ENCODE measurements at regions not wholly inside any gene's neighbourhood (a gene's known extent, or its start where the extent isn't known, plus 50 kb on each side); places are given as distances from the start of the nearest gene placed in this dataset.
A peak's percentile ranks its signal among the peaks of the same experiment; 100 is the strongest.

DNA sequence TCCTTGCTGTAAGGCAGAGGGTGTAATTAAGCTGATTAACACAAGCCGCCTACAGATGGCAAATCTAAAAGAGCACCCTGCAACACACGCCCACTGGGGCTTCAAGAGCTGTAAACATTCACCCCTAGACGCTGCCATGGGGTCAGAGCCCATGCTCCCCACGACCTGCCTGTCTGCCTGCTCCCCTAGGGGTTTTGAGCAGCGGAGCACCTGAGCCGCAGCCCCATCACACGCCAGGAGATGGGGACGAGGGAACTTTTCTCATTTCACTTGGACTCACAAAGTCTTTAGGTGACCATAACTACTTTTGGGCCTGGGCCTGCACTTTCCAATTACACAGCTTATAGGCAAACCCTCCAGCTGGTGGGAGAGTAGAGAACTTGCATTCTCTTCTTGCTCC lies 99.0 kb upstream of the SOX4 start:
- 88 to 91% methylated on average over 8 of the region's 8 CpGs for WGBS, 2 donors
- no peak overlapping the region for H3K4me3 ChIP-seq
- no peaks in the 10 kb centered on the region for H3K27me3 ChIP-seq (ENCODE audit: control insufficient read depth in 3 of 3, insufficient read depth in 3 of 3, low read length in 2 of 3)
- no peaks in the 10 kb centered on the region for H3K9me3 ChIP-seq (ENCODE audit: control insufficient read depth in 4 of 4, insufficient read depth in 3 of 4, low read length in 3 of 4)
- TF ChIP-seq, protein P1, sequence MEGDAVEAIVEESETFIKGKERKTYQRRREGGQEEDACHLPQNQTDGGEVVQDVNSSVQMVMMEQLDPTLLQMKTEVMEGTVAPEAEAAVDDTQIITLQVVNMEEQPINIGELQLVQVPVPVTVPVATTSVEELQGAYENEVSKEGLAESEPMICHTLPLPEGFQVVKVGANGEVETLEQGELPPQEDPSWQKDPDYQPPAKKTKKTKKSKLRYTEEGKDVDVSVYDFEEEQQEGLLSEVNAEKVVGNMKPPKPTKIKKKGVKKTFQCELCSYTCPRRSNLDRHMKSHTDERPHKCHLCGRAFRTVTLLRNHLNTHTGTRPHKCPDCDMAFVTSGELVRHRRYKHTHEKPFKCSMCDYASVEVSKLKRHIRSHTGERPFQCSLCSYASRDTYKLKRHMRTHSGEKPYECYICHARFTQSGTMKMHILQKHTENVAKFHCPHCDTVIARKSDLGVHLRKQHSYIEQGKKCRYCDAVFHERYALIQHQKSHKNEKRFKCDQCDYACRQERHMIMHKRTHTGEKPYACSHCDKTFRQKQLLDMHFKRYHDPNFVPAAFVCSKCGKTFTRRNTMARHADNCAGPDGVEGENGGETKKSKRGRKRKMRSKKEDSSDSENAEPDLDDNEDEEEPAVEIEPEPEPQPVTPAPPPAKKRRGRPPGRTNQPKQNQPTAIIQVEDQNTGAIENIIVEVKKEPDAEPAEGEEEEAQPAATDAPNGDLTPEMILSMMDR (IDR thresholded peaks at IDR 0.05; ENCODE audit: control extremely low read depth, extremely low read depth): no peak
- ATAC-seq (ENCODE audit: insufficient read depth, low FRiP score) (no peak), DNase-seq (no peak)
- H3K36me3 ChIP-seq (ENCODE audit: control insufficient read depth in 4 of 4, insufficient read depth in 4 of 4, low read length in 4 of 4): no peaks in the 10 kb centered on the region
- H3K4me1 ChIP-seq (ENCODE audit: control insufficient read depth in 5 of 5, insufficient read depth in 5 of 5, low read length in 5 of 5): peaks cover 0 to 14% (median 5%) of the 10 kb centered on the region in 5 donors
- H3K27ac ChIP-seq (ENCODE audit: low read depth in 1 of 2, low read length in 1 of 2): no peak overlapping the region
- H3K9ac ChIP-seq (ENCODE audit: insufficient read depth in 1 of 2, low read length in 2 of 2): no peak overlapping the region

DNA sequence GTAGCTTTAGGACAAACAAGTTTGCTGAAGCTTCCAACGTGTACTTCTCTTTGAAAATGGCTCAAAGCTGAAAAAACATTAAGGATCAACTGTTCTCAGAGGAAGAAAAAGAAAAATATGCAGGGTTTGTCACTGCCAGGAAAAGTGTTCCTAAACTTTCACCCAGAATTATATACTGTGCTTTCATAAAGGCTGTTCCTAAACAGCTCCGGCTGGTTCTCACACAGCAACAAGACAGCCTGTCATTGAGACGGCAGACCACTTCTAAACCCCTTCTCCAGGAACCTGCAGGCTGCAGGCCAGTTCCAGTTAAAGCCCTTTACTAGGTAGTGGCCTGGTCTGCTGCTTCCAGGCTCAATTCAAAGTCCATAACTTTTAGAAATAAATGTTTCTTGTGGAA lies 97.4 kb upstream of the SOX4 start:
- H3K9me3 ChIP-seq (ENCODE audit: control insufficient read depth in 4 of 4, insufficient read depth in 3 of 4, low read length in 3 of 4): no peaks in the 10 kb centered on the region
- no peak overlapping the region for H3K4me3 ChIP-seq
- H3K27me3 ChIP-seq (ENCODE audit: control insufficient read depth in 3 of 3, insufficient read depth in 3 of 3, low read length in 2 of 3): no peaks in the 10 kb centered on the region
- no peak overlapping the region for H3K27ac ChIP-seq (ENCODE audit: low read depth in 1 of 2, low read length in 1 of 2)
- no peaks in the 10 kb centered on the region for H3K36me3 ChIP-seq (ENCODE audit: control insufficient read depth in 4 of 4, insufficient read depth in 4 of 4, low read length in 4 of 4)
- H3K4me1 ChIP-seq (ENCODE audit: control insufficient read depth in 5 of 5, insufficient read depth in 5 of 5, low read length in 5 of 5): peaks cover 2 to 14% (median 5%) of the 10 kb centered on the region in 5 donors
- DNase-seq (peak; percentile 50 to 80 (median 61)), ATAC-seq (ENCODE audit: insufficient read depth, low FRiP score) (no peak)
- WGBS, 2 donors: 50 to 81% methylated on average over 3 of the region's 3 CpGs
- TF ChIP-seq, protein P1 (IDR thresholded peaks at IDR 0.05; ENCODE audit: control extremely low read depth, extremely low read depth): no peak
- H3K9ac ChIP-seq (ENCODE audit: insufficient read depth in 1 of 2, low read length in 2 of 2): no peak overlapping the region

DNA sequence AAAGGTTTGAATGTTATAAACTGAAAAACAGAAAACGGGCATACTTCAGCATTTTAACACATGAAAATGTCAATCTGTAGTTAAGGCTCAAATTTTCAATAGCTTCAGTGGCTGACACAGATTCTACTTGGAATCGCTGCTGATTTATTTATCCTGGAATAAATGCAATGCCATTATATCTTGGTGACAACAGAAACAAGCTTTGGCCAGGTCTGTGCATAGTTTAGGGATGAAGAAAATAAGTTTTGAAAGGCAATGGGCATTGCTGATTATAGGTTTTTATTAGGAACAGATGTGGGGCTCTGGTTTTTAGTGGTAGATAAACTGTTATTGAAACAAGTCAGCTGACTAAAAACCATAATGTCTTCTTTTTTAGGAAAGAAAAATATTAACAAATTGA lies 96.8 kb upstream of the SOX4 start:
- H3K27ac ChIP-seq (ENCODE audit: low read depth in 1 of 2, low read length in 1 of 2): no peak overlapping the region
- H3K9me3 ChIP-seq (ENCODE audit: control insufficient read depth in 4 of 4, insufficient read depth in 3 of 4, low read length in 3 of 4): no peaks in the 10 kb centered on the region
- no peaks in the 10 kb centered on the region for H3K27me3 ChIP-seq (ENCODE audit: control insufficient read depth in 3 of 3, insufficient read depth in 3 of 3, low read length in 2 of 3)
- ATAC-seq (ENCODE audit: insufficient read depth, low FRiP score): no peak
- no peaks in the 10 kb centered on the region for H3K36me3 ChIP-seq (ENCODE audit: control insufficient read depth in 4 of 4, insufficient read depth in 4 of 4, low read length in 4 of 4)
- H3K4me3 ChIP-seq: no peak overlapping the region
- WGBS, 2 donors: 79 to 89% methylated on average over 2 of the region's 2 CpGs
- H3K9ac ChIP-seq (ENCODE audit: insufficient read depth in 1 of 2, low read length in 2 of 2): no peak overlapping the region
- H3K4me1 ChIP-seq (ENCODE audit: control insufficient read depth in 5 of 5, insufficient read depth in 5 of 5, low read length in 5 of 5): peaks cover 2 to 14% (median 5%) of the 10 kb centered on the region in 5 donors
- peak in 2 of 3 donors; percentile 40 to 52 for DNase-seq
- TF ChIP-seq, protein P1 (IDR thresholded peaks at IDR 0.05; ENCODE audit: control extremely low read depth, extremely low read depth): no peak

Data from lung (tissue), 11 donors.